GM21619 (cell line): ENCODE measurements at regions not wholly inside any gene's neighbourhood (a gene's known extent, or its start where the extent isn't known, plus 50 kb on each side); places are given as distances from the start of the nearest gene placed in this dataset.
A peak's percentile ranks its signal among the peaks of the same experiment; 100 is the strongest.
"Not testable (repeated sequence)": the region's sequence is repeated elsewhere in the genome, so short reads cannot be mapped to it uniquely, and the experiment has no call there.

Experiments
- ATAC-seq: cut with Tn5 transposase; IDR thresholded peaks from one replicate; pipeline ENCODE4 v1.9.1; 2021; ENCODE audit not compliant: unreplicated experiment

GRCh38 chr3:72028726-72029125, 243.8 kb upstream of the PROK2 start:
- not testable (repeated sequence) for ATAC-seq

- not testable (repeated sequence) for ATAC-seq
Measured at GRCh38 chr3:72028307-72028706, 243.4 kb upstream of the PROK2 start.

GRCh38 chr3:72027728-72028127, 242.8 kb upstream of the PROK2 start:
- ATAC-seq = not testable (repeated sequence)

GRCh38 chr3:72022027-72022426, 237.1 kb upstream of the PROK2 start:
- ATAC-seq = no peak

- no peak for ATAC-seq
Measured at GRCh38 chr3:72021531-72021930, 236.6 kb upstream of the PROK2 start.

GRCh38 chr3:72018343-72018984, 233.5 kb upstream of the PROK2 start:
- no peak for ATAC-seq

- no peak for ATAC-seq
Measured at GRCh38 chr3:72017935-72018334, 233.0 kb upstream of the PROK2 start.

- ATAC-seq = no peak
Measured at GRCh38 chr3:72017311-72017710, 232.4 kb upstream of the PROK2 start.

GRCh38 chr3:72015463-72015862, 230.5 kb upstream of the PROK2 start:
- ATAC-seq = no peak

GRCh38 chr3:72013084-72013483, 228.1 kb upstream of the PROK2 start:
- ATAC-seq = no peak

- no peak for ATAC-seq
Measured at GRCh38 chr3:72012363-72012762, 227.4 kb upstream of the PROK2 start.

GRCh38 chr3:72011485-72011884, 226.5 kb upstream of the PROK2 start:
- no peak for ATAC-seq

GRCh38 chr3:72009851-72010443, 225.0 kb upstream of the PROK2 start:
- peak; percentile 61 for ATAC-seq

GRCh38 chr3:72008226-72008996, 223.5 kb upstream of the PROK2 start:
- ATAC-seq = no peak

- no peak for ATAC-seq
Measured at GRCh38 chr3:72006631-72007556, 221.9 kb upstream of the PROK2 start.

- ATAC-seq = no peak
Measured at GRCh38 chr3:72004749-72005292, 219.9 kb upstream of the PROK2 start.

GRCh38 chr3:72003936-72004335, 219.0 kb upstream of the PROK2 start:
- no peak for ATAC-seq

GRCh38 chr3:72001758-72002157, 216.8 kb upstream of the PROK2 start:
- no peak for ATAC-seq

GRCh38 chr3:71998995-71999673, 214.2 kb upstream of the PROK2 start:
- no peak for ATAC-seq

GRCh38 chr3:71997066-71997653, 212.2 kb upstream of the PROK2 start:
- ATAC-seq = no peak
